H1 (cell line): ENCODE measurements at regions not wholly inside any gene's neighbourhood (a gene's known extent, or its start where the extent isn't known, plus 50 kb on each side); places are given as distances from the start of the nearest gene placed in this dataset.

Source experiments
- BACH1 ChIP-seq: IDR thresholded peaks from 2 replicates; pipeline ENCODE4 v1.6.1; 2012; ENCODE audit warnings: low read length, improper control_type of control experiment
- FOSL1 ChIP-seq: IDR thresholded peaks from 2 replicates; pipeline ENCODE4 v1.6.1; 2011; ENCODE audit warnings: mild to moderate bottlenecking, low read depth, low read length, moderate library complexity; ENCODE audit not compliant: insufficient read depth
- HDAC6 ChIP-seq: IDR thresholded peaks from one replicate; pipeline ENCODE4 v1.7.1; 2012; ENCODE audit warnings: low read depth, mild to moderate bottlenecking, inconsistent platforms, low read length, moderate library complexity
- KDM4A ChIP-seq: IDR thresholded peaks from one replicate; pipeline ENCODE4 v1.7.1; 2012; ENCODE audit warnings: low read depth, mild to moderate bottlenecking, moderate library complexity, low read length, inconsistent platforms; ENCODE audit not compliant: severe bottlenecking
- KDM5A ChIP-seq: fragments of 200-600 bp; IDR thresholded peaks from 2 replicates; pipeline ENCODE4 v1.7.1; 2012; ENCODE audit warnings: mild to moderate bottlenecking, low read length, inconsistent platforms, mixed read lengths
- NRF1 ChIP-seq: IDR thresholded peaks from 2 replicates; pipeline ENCODE4 v1.6.1; 2011; ENCODE audit warnings: mild to moderate bottlenecking, low read depth, low read length, improper control_type of control experiment
- PHF8 ChIP-seq: fragments of 200-600 bp; sonication (generic); conservative IDR thresholded peaks from 2 replicates; pipeline ENCODE4 v1.7.1; 2012; ENCODE audit warnings: low read depth, mild to moderate bottlenecking, inconsistent platforms, low read length, moderate library complexity
- POU5F1 ChIP-seq: IDR thresholded peaks from 2 replicates; pipeline ENCODE4 v1.6.1; 2011; ENCODE audit warnings: low read depth, mild to moderate bottlenecking, low read length, moderate library complexity
- RXRA ChIP-seq: IDR thresholded peaks from 2 replicates; pipeline ENCODE4 v1.6.1; 2011; ENCODE audit warnings: low read depth, mild to moderate bottlenecking, low read length, moderate library complexity; ENCODE audit not compliant: insufficient read depth
- SRF ChIP-seq: IDR thresholded peaks from 2 replicates; pipeline ENCODE4 v1.6.1; 2011; ENCODE audit warnings: mild to moderate bottlenecking, low read depth, low read length, moderate library complexity
- TEAD4 ChIP-seq: IDR thresholded peaks from 2 replicates; pipeline ENCODE4 v1.6.1; 2012; ENCODE audit warnings: low read depth, low read length, inconsistent platforms, mixed read lengths
- YY1 ChIP-seq: IDR thresholded peaks from 2 replicates; pipeline ENCODE4 v1.6.1; 2011; ENCODE audit warnings: low read depth, mild to moderate bottlenecking, low read length
- TF ChIP-seq, protein P1 (sequence below): fragments of 300-600 bp; sonication (generic); IDR thresholded peaks from 2 replicates; pipeline ENCODE4 v1.7.1; 2012; ENCODE audit warnings: low read length, moderate library complexity, mild to moderate bottlenecking, inconsistent platforms; ENCODE audit not compliant: insufficient replicate concordance

DNA sequence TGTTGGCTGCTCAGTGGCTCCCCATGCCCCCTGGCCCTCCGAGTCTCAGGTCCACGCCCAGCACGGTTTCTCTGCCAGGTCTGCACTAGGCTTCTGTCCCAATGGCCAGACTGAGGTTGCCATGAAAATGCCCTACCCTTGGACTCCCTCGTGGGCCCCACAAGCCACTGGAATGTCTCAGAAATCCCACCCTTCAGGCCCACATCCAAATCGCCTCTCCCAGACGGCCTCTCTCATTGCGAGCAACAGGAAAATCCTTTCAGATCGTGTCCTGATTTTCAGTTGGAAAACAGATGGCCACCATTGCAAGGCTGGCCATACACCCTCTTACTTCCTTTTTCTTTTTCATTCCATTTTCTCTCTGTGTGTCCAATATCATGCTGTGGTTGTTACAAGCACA is 77.3 kb downstream of the IRF2BPL start (continued):
- TF ChIP-seq, protein P1, sequence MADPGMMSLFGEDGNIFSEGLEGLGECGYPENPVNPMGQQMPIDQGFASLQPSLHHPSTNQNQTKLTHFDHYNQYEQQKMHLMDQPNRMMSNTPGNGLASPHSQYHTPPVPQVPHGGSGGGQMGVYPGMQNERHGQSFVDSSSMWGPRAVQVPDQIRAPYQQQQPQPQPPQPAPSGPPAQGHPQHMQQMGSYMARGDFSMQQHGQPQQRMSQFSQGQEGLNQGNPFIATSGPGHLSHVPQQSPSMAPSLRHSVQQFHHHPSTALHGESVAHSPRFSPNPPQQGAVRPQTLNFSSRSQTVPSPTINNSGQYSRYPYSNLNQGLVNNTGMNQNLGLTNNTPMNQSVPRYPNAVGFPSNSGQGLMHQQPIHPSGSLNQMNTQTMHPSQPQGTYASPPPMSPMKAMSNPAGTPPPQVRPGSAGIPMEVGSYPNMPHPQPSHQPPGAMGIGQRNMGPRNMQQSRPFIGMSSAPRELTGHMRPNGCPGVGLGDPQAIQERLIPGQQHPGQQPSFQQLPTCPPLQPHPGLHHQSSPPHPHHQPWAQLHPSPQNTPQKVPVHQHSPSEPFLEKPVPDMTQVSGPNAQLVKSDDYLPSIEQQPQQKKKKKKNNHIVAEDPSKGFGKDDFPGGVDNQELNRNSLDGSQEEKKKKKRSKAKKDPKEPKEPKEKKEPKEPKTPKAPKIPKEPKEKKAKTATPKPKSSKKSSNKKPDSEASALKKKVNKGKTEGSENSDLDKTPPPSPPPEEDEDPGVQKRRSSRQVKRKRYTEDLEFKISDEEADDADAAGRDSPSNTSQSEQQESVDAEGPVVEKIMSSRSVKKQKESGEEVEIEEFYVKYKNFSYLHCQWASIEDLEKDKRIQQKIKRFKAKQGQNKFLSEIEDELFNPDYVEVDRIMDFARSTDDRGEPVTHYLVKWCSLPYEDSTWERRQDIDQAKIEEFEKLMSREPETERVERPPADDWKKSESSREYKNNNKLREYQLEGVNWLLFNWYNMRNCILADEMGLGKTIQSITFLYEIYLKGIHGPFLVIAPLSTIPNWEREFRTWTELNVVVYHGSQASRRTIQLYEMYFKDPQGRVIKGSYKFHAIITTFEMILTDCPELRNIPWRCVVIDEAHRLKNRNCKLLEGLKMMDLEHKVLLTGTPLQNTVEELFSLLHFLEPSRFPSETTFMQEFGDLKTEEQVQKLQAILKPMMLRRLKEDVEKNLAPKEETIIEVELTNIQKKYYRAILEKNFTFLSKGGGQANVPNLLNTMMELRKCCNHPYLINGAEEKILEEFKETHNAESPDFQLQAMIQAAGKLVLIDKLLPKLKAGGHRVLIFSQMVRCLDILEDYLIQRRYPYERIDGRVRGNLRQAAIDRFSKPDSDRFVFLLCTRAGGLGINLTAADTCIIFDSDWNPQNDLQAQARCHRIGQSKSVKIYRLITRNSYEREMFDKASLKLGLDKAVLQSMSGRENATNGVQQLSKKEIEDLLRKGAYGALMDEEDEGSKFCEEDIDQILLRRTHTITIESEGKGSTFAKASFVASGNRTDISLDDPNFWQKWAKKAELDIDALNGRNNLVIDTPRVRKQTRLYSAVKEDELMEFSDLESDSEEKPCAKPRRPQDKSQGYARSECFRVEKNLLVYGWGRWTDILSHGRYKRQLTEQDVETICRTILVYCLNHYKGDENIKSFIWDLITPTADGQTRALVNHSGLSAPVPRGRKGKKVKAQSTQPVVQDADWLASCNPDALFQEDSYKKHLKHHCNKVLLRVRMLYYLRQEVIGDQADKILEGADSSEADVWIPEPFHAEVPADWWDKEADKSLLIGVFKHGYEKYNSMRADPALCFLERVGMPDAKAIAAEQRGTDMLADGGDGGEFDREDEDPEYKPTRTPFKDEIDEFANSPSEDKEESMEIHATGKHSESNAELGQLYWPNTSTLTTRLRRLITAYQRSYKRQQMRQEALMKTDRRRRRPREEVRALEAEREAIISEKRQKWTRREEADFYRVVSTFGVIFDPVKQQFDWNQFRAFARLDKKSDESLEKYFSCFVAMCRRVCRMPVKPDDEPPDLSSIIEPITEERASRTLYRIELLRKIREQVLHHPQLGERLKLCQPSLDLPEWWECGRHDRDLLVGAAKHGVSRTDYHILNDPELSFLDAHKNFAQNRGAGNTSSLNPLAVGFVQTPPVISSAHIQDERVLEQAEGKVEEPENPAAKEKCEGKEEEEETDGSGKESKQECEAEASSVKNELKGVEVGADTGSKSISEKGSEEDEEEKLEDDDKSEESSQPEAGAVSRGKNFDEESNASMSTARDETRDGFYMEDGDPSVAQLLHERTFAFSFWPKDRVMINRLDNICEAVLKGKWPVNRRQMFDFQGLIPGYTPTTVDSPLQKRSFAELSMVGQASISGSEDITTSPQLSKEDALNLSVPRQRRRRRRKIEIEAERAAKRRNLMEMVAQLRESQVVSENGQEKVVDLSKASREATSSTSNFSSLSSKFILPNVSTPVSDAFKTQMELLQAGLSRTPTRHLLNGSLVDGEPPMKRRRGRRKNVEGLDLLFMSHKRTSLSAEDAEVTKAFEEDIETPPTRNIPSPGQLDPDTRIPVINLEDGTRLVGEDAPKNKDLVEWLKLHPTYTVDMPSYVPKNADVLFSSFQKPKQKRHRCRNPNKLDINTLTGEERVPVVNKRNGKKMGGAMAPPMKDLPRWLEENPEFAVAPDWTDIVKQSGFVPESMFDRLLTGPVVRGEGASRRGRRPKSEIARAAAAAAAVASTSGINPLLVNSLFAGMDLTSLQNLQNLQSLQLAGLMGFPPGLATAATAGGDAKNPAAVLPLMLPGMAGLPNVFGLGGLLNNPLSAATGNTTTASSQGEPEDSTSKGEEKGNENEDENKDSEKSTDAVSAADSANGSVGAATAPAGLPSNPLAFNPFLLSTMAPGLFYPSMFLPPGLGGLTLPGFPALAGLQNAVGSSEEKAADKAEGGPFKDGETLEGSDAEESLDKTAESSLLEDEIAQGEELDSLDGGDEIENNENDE: no peak
- no peak for TF ChIP-seq KDM5A
- no peak for TF ChIP-seq RXRA
- TF ChIP-seq BACH1: no peak
- TF ChIP-seq YY1: no peak
- TF ChIP-seq FOSL1: no peak
- no peak for TF ChIP-seq HDAC6
- no peak for TF ChIP-seq PHF8
- TF ChIP-seq NRF1: no peak
- no peak for TF ChIP-seq SRF
- TF ChIP-seq TEAD4: no peak
- TF ChIP-seq KDM4A: no peak
- TF ChIP-seq POU5F1: no peak
